ENCODE measurements at regions not wholly inside any gene's neighbourhood (a gene's known extent, or its start where the extent isn't known, plus 50 kb on each side); places are given as distances from the start of the nearest gene placed in this dataset.

- TF ChIP-seq CTCF (IDR thresholded peaks at IDR 0.05; ENCODE audit: insufficient read depth, low read depth, low read length, missing control alignments) = no peak
- no peak overlapping the region for H3K4me3 ChIP-seq (ENCODE audit: low read depth, low read length)
Measured at GRCh38 chr1:60963167-60963940, 119.0 kb upstream of the NFIA start.

GRCh38 chr1:60960891-60961461 is 121.4 kb upstream of the NFIA start:
- no peak for DNase-seq (ENCODE audit: low read depth)
- no peak for TF ChIP-seq CTCF (IDR thresholded peaks at IDR 0.05; ENCODE audit: insufficient read depth, low read depth, low read length, missing control alignments)

More at GRCh38 chr1:60963167-60963940, 119.0 kb upstream of the NFIA start:
- DNase-seq (ENCODE audit: low read depth) = no peak

DNA sequence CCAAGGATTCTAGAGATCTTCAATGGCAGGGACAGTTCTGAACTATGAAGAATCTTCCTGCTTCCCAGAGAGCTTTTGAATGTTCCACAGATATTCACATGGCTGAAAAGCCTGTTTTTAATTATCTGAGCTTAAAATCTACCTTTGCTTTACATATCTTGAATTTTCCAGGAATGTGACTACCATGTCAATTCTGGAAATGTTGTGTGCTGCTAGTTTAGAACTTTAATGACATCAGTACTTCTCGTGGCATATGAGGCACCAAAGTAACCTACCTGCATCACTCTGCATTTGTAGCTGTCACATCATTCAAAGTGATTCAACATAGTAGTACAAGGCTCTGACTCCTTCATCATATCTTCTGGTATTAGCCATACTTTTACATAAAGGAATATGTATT is 122.7 kb upstream of the NFIA start:
- no peak overlapping the region for H3K4me3 ChIP-seq (ENCODE audit: low read depth, low read length)
- TF ChIP-seq CTCF (IDR thresholded peaks at IDR 0.05; ENCODE audit: insufficient read depth, low read depth, low read length, missing control alignments) = no peak
- DNase-seq (ENCODE audit: low read depth) = no peak

More at GRCh38 chr1:60960891-60961461, 121.4 kb upstream of the NFIA start:
- no peak overlapping the region for H3K4me3 ChIP-seq (ENCODE audit: low read depth, low read length)

- no peak for TF ChIP-seq CTCF (IDR thresholded peaks at IDR 0.05; ENCODE audit: insufficient read depth, low read depth, low read length, missing control alignments)
- H3K4me3 ChIP-seq (ENCODE audit: low read depth, low read length) = no peak overlapping the region
- DNase-seq (ENCODE audit: low read depth) = no peak
Measured at GRCh38 chr1:60958001-60958400, 124.4 kb upstream of the NFIA start.

GRCh38 chr1:60956520-60956919 is 125.8 kb upstream of the NFIA start:
- no peak for DNase-seq (ENCODE audit: low read depth)
- TF ChIP-seq CTCF (IDR thresholded peaks at IDR 0.05; ENCODE audit: insufficient read depth, low read depth, low read length, missing control alignments) = no peak
- H3K4me3 ChIP-seq (ENCODE audit: low read depth, low read length) = no peak overlapping the region

GRCh38 chr1:60952612-60953111 is 129.7 kb upstream of the NFIA start:
- no peak overlapping the region for H3K4me3 ChIP-seq (ENCODE audit: low read depth, low read length)
- TF ChIP-seq CTCF (IDR thresholded peaks at IDR 0.05; ENCODE audit: insufficient read depth, low read depth, low read length, missing control alignments) = no peak
- DNase-seq (ENCODE audit: low read depth) = no peak
